A549 (cell line): ENCODE measurements at regions not wholly inside any gene's neighbourhood (a gene's known extent, or its start where the extent isn't known, plus 50 kb on each side); places are given as distances from the start of the nearest gene placed in this dataset.

ENCODE experiments used
- EP300 ChIP-seq, 2 experiments: fragments of >200 bp; sonication (Bioruptor Twin); formaldehyde crosslinking; IDR thresholded peaks; 2 replicates in 1 of 2; 3 replicates in 1 of 2; pipeline ENCODE4 v1.6.1; 2016 to 2017
- MAFK ChIP-seq: fragments of 450-650 bp; IDR thresholded peaks from 2 replicates; pipeline ENCODE4 v1.6.1; 2014; ENCODE audit not compliant: partially characterized antibody
- NR3C1 ChIP-seq: fragments of >200 bp; sonication (Bioruptor Twin); formaldehyde crosslinking; IDR thresholded peaks from 3 replicates; pipeline ENCODE4 v1.6.1; 2017
- POLR2A ChIP-seq: IDR thresholded peaks from 2 replicates; pipeline ENCODE4 v1.6.1; 2012; ENCODE audit warnings: mild to moderate bottlenecking, low read length
- ZC3H11A ChIP-seq: fragments of 450-650 bp; IDR thresholded peaks from 2 replicates; pipeline ENCODE4 v1.6.1; 2014; ENCODE audit warnings: antibody characterized with exemption, mild to moderate bottlenecking
- TF ChIP-seq, protein P1 (sequence below): IDR thresholded peaks from 2 replicates; pipeline ENCODE4 v1.6.1; 2012
- TF ChIP-seq, protein P2 (sequence below): fragments of >200 bp; sonication (Bioruptor Twin); formaldehyde crosslinking; IDR thresholded peaks from 3 replicates; pipeline ENCODE4 v1.5.1; 2016
- TF ChIP-seq, protein P3 (sequence below): fragments of 250-450 bp; sonication (Bioruptor Pico); IDR thresholded peaks from 2 replicates; pipeline ENCODE4 v1.5.0; 2021; ENCODE audit warnings: mild to moderate bottlenecking, moderate library complexity, borderline replicate concordance

DNA sequence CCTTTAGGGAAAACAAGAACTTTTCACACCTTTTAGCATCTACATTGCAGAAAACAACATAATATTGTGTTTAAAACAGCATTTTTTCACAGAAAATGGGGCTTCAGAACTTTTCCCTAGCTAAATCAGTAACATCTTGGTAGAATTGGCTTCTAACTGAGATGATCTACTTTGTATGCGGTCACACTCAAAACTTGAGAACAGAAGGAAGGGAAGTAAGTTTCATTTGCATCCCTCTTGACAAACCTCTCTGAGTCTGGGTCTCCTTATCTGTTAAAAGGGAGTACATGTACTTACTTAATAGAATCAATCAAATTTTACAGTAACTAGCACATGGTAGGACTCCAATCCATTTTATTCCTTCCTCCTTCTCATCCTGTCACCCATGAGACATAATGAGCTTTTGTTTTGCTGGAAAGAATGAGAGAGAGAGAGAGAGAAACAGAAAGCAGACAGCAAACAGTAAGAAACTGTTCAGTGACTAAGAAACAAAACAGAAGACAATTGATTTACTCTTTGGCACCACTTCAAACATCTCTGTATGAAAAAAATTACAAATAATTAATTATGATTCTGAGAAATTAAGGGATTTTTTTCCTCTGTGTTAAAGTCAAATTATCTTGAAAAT is 387.3 kb downstream of the SATB2 start:
- no peak for TF ChIP-seq MAFK
- TF ChIP-seq, protein P1, sequence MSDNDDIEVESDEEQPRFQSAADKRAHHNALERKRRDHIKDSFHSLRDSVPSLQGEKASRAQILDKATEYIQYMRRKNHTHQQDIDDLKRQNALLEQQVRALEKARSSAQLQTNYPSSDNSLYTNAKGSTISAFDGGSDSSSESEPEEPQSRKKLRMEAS: no peak
- TF ChIP-seq POLR2A: no peak
- TF ChIP-seq EP300 (IDR thresholded peaks at IDR 0.05): no peak
- no peak for TF ChIP-seq ZC3H11A
- TF ChIP-seq, protein P2, sequence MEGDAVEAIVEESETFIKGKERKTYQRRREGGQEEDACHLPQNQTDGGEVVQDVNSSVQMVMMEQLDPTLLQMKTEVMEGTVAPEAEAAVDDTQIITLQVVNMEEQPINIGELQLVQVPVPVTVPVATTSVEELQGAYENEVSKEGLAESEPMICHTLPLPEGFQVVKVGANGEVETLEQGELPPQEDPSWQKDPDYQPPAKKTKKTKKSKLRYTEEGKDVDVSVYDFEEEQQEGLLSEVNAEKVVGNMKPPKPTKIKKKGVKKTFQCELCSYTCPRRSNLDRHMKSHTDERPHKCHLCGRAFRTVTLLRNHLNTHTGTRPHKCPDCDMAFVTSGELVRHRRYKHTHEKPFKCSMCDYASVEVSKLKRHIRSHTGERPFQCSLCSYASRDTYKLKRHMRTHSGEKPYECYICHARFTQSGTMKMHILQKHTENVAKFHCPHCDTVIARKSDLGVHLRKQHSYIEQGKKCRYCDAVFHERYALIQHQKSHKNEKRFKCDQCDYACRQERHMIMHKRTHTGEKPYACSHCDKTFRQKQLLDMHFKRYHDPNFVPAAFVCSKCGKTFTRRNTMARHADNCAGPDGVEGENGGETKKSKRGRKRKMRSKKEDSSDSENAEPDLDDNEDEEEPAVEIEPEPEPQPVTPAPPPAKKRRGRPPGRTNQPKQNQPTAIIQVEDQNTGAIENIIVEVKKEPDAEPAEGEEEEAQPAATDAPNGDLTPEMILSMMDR: no peak
- TF ChIP-seq, protein P3, sequence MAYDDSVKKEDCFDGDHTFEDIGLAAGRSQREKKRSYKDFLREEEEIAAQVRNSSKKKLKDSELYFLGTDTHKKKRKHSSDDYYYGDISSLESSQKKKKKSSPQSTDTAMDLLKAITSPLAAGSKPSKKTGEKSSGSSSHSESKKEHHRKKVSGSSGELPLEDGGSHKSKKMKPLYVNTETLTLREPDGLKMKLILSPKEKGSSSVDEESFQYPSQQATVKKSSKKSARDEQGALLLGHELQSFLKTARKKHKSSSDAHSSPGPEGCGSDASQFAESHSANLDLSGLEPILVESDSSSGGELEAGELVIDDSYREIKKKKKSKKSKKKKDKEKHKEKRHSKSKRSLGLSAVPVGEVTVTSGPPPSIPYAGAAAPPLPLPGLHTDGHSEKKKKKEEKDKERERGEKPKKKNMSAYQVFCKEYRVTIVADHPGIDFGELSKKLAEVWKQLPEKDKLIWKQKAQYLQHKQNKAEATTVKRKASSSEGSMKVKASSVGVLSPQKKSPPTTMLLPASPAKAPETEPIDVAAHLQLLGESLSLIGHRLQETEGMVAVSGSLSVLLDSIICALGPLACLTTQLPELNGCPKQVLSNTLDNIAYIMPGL (CRISPR knock-in tag): no peak
- TF ChIP-seq NR3C1: no peak
